GM23338 (cell line): ENCODE measurements at regions not wholly inside any gene's neighbourhood (a gene's known extent, or its start where the extent isn't known, plus 50 kb on each side); places are given as distances from the start of the nearest gene placed in this dataset.

Experiments
- CTCF ChIP-seq, 2 experiments: fragments of 200-600 bp in 1 of 2; sonication (generic) in 1 of 2; conservative IDR thresholded peaks; 2 replicates each; pipeline versions ENCODE4 v1.5.1 to v1.6.1; 2016 to 2017; ENCODE audit warnings: antibody characterized with exemption in 2 of 2, low read depth in 2 of 2, mild to moderate bottlenecking in 2 of 2, moderate library complexity in 1 of 2
- EZH2 ChIP-seq: fragments of 200-600 bp; sonication (generic); IDR thresholded peaks from one replicate; pipeline ENCODE4 v1.8.0; 2017; ENCODE audit warnings: antibody characterized with exemption, mild to moderate bottlenecking, low read depth; ENCODE audit not compliant: unreplicated experiment
- EZH2phosphoT487 ChIP-seq: fragments of 200-600 bp; sonication (generic); IDR thresholded peaks from one replicate; pipeline ENCODE4 v1.8.1; 2018; ENCODE audit warnings: antibody characterized with exemption; ENCODE audit not compliant: unreplicated experiment
- NANOG ChIP-seq: IDR thresholded peaks from 2 replicates; pipeline ENCODE4 v1.6.1; 2016; ENCODE audit warnings: antibody characterized with exemption, borderline replicate concordance
- POLR2AphosphoS5 ChIP-seq: IDR thresholded peaks from 2 replicates; pipeline ENCODE4 v1.6.1; 2016; ENCODE audit warnings: antibody characterized with exemption, low read depth
- TF ChIP-seq, protein P1 (sequence below): IDR thresholded peaks from one replicate; pipeline ENCODE4 v1.6.1; 2018; ENCODE audit warnings: antibody characterized with exemption; ENCODE audit not compliant: unreplicated experiment

- TF ChIP-seq CTCF (conservative IDR thresholded peaks at IDR 0.05; ENCODE audit: low read depth in 2 of 2) (no peak), EZH2 (no peak), NANOG (no peak), EZH2phosphoT487 (no peak), POLR2AphosphoS5 (no peak)
- TF ChIP-seq, protein P1, sequence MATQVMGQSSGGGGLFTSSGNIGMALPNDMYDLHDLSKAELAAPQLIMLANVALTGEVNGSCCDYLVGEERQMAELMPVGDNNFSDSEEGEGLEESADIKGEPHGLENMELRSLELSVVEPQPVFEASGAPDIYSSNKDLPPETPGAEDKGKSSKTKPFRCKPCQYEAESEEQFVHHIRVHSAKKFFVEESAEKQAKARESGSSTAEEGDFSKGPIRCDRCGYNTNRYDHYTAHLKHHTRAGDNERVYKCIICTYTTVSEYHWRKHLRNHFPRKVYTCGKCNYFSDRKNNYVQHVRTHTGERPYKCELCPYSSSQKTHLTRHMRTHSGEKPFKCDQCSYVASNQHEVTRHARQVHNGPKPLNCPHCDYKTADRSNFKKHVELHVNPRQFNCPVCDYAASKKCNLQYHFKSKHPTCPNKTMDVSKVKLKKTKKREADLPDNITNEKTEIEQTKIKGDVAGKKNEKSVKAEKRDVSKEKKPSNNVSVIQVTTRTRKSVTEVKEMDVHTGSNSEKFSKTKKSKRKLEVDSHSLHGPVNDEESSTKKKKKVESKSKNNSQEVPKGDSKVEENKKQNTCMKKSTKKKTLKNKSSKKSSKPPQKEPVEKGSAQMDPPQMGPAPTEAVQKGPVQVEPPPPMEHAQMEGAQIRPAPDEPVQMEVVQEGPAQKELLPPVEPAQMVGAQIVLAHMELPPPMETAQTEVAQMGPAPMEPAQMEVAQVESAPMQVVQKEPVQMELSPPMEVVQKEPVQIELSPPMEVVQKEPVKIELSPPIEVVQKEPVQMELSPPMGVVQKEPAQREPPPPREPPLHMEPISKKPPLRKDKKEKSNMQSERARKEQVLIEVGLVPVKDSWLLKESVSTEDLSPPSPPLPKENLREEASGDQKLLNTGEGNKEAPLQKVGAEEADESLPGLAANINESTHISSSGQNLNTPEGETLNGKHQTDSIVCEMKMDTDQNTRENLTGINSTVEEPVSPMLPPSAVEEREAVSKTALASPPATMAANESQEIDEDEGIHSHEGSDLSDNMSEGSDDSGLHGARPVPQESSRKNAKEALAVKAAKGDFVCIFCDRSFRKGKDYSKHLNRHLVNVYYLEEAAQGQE, result no peak
Observed at GRCh38 chr12:116343331-116343884, 65.9 kb upstream of the MED13L start.
